ENCODE measurements at regions not wholly inside any gene's neighbourhood (a gene's known extent, or its start where the extent isn't known, plus 50 kb on each side); places are given as distances from the start of the nearest gene placed in this dataset.

DNA sequence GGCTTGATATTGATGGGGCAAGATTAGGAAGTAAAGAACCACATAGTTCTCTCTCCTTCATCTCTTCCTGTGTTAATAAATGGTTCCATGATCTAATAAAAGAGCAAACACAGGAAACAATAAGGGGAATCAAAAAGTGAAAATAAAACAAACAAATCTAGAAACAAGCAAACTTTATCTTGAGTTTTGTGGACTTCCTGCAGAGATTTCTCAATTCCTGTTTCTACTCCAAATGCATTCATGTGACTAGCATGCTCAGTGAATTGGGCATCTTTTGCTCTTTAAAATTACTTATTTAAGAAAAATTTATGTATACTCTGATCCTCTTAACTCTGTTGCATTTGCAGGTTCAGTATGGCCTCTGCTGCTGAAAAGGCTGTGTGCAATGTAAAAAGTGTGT is 682.0 kb downstream of the KCTD8 start:
- Histone ChIP-seq H3K4me1 (ENCODE audit: insufficient read depth, insufficient read length) (no peaks in the 10 kb centered on the region), H3K27me3 (ENCODE audit: insufficient read depth, insufficient read length) (no peaks in the 10 kb centered on the region), H3K9ac (ENCODE audit: insufficient read length, low read depth) (no peak overlapping the region), H3K36me3 (ENCODE audit: insufficient read depth, insufficient read length, low read length) (no peaks in the 10 kb centered on the region), H3K9me3 (ENCODE audit: insufficient read depth, low read length) (no peaks in the 10 kb centered on the region), H3K4me3 (ENCODE audit: insufficient read length, low read depth) (no peak overlapping the region)
- no peak for TF ChIP-seq ZNF274 (IDR thresholded peaks at IDR 0.05; ENCODE audit: low read depth, low read length)
- no peak for TF ChIP-seq SUZ12 (IDR thresholded peaks at IDR 0.05; ENCODE audit: extremely low read depth, insufficient read depth, insufficient read length)
- TF ChIP-seq YY1 (IDR thresholded peaks at IDR 0.05; ENCODE audit: insufficient read depth, insufficient read length), result no peak
- DNase-seq (ENCODE audit: low read depth, low spot score), result no peak

- Histone ChIP-seq H3K9ac (ENCODE audit: insufficient read length, low read depth) (no peak overlapping the region), H3K27me3 (ENCODE audit: insufficient read depth, insufficient read length) (no peaks in the 10 kb centered on the region), H3K36me3 (ENCODE audit: insufficient read depth, insufficient read length, low read length) (no peaks in the 10 kb centered on the region), H3K4me1 (ENCODE audit: insufficient read depth, insufficient read length) (no peaks in the 10 kb centered on the region), H3K9me3 (ENCODE audit: insufficient read depth, low read length) (no peaks in the 10 kb centered on the region), H3K4me3 (ENCODE audit: insufficient read length, low read depth) (no peak overlapping the region)
- no peak for TF ChIP-seq SUZ12 (IDR thresholded peaks at IDR 0.05; ENCODE audit: extremely low read depth, insufficient read depth, insufficient read length)
- TF ChIP-seq ZNF274 (IDR thresholded peaks at IDR 0.05; ENCODE audit: low read depth, low read length), result no peak
- no peak for TF ChIP-seq YY1 (IDR thresholded peaks at IDR 0.05; ENCODE audit: insufficient read depth, insufficient read length)
- DNase-seq (ENCODE audit: low read depth, low spot score), result no peak
Observed at GRCh38 chr4:43776371-43776770, 672.2 kb downstream of the KCTD8 start.

DNA sequence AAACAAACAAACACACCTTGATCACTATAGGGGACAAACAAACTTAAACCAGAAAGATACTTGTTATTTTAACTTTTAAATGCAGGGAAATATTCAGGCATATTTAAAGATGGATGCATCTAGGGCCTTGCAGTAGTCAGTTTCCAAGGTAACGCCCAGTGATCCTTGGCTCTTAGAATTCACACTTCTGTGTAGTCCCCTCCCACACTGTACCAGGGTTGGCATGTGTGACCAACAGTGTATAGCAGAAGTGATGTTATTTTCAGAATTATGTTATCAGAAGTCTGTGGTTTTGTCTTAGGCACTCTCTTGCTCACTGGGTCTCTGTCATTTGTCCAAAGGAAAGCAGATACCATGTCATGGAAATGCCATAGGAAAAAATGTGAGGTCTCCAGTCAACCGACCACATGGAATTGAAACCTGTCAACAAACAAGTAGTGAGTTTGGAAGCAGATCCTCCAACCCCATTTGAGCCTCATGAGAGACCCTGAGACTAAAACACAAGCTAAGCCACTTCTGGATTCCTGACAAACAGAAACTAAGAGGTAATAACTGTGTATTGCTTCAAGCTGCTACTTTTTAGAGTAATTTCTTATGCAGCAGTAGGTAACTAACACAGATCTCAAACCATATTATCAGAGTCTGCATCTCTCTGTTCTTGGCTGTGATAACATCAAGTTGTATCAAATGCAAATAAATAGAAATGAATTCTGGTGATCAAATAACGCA is 670.3 kb downstream of the KCTD8 start:
- no peaks in the 10 kb centered on the region for H3K9me3 ChIP-seq (ENCODE audit: insufficient read depth, low read length)
- no peak overlapping the region for H3K9ac ChIP-seq (ENCODE audit: insufficient read length, low read depth)
- no peak overlapping the region for H3K4me3 ChIP-seq (ENCODE audit: insufficient read length, low read depth)
- no peak for DNase-seq (ENCODE audit: low read depth, low spot score)
- H3K36me3 ChIP-seq (ENCODE audit: insufficient read depth, insufficient read length, low read length), result no peaks in the 10 kb centered on the region
- H3K4me1 ChIP-seq (ENCODE audit: insufficient read depth, insufficient read length), result no peaks in the 10 kb centered on the region
- TF ChIP-seq ZNF274 (IDR thresholded peaks at IDR 0.05; ENCODE audit: low read depth, low read length) (no peak), SUZ12 (IDR thresholded peaks at IDR 0.05; ENCODE audit: extremely low read depth, insufficient read depth, insufficient read length) (no peak), YY1 (IDR thresholded peaks at IDR 0.05; ENCODE audit: insufficient read depth, insufficient read length) (no peak)
- no peaks in the 10 kb centered on the region for H3K27me3 ChIP-seq (ENCODE audit: insufficient read depth, insufficient read length)

DNA sequence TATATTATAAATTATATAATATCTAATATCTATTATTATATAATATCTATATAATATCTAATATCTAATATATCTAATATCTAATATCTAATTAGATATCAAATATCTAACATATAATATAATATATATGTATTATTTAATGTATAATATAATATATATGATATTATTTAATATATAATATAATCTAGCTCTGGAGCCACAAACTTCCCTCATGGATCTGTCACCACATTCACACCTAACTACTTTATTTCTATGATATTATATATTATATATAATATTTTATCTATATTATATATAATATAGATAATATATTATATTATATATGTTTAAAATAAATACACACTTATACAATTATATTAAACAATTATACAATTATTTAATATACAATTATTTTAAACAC is 667.5 kb downstream of the KCTD8 start:
- H3K4me3 ChIP-seq (ENCODE audit: insufficient read length, low read depth), result no peak overlapping the region

DNA sequence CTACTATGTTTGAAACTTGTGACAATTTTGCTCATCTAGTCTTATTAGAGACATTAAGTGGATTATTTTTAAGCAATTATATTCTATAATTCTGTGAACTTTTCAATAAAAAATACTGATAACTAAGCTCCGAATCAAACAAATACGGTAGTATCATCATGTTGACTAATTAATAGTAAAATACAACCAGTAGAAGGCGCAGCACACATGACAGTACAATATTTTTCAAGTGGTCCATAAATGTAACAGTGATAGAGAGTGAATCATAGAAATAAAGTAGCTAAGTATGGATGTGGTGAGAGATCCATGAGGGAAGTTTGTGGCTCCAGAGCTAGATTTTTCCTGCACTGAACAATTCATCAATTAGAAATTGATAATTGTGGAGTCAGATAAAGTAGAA is 666.2 kb downstream of the KCTD8 start:
- no peaks in the 10 kb centered on the region for H3K36me3 ChIP-seq (ENCODE audit: insufficient read depth, insufficient read length, low read length)
- DNase-seq (ENCODE audit: low read depth, low spot score), result no peak
- no peak for TF ChIP-seq YY1 (IDR thresholded peaks at IDR 0.05; ENCODE audit: insufficient read depth, insufficient read length)
- no peak for TF ChIP-seq SUZ12 (IDR thresholded peaks at IDR 0.05; ENCODE audit: extremely low read depth, insufficient read depth, insufficient read length)
- no peak for TF ChIP-seq ZNF274 (IDR thresholded peaks at IDR 0.05; ENCODE audit: low read depth, low read length)
- no peak overlapping the region for H3K4me3 ChIP-seq (ENCODE audit: insufficient read length, low read depth)
- no peaks in the 10 kb centered on the region for H3K4me1 ChIP-seq (ENCODE audit: insufficient read depth, insufficient read length)
- H3K27me3 ChIP-seq (ENCODE audit: insufficient read depth, insufficient read length), result no peaks in the 10 kb centered on the region
- no peaks in the 10 kb centered on the region for H3K9me3 ChIP-seq (ENCODE audit: insufficient read depth, low read length)
- H3K9ac ChIP-seq (ENCODE audit: insufficient read length, low read depth), result no peak overlapping the region

More for the DNA sequence above, 667.5 kb downstream of the KCTD8 start:
- no peak for TF ChIP-seq ZNF274 (IDR thresholded peaks at IDR 0.05; ENCODE audit: low read depth, low read length)
- no peak for TF ChIP-seq YY1 (IDR thresholded peaks at IDR 0.05; ENCODE audit: insufficient read depth, insufficient read length)
- TF ChIP-seq SUZ12 (IDR thresholded peaks at IDR 0.05; ENCODE audit: extremely low read depth, insufficient read depth, insufficient read length), result no peak
- no peaks in the 10 kb centered on the region for H3K9me3 ChIP-seq (ENCODE audit: insufficient read depth, low read length)
- H3K27me3 ChIP-seq (ENCODE audit: insufficient read depth, insufficient read length), result no peaks in the 10 kb centered on the region
- DNase-seq (ENCODE audit: low read depth, low spot score), result no peak
- H3K36me3 ChIP-seq (ENCODE audit: insufficient read depth, insufficient read length, low read length), result no peaks in the 10 kb centered on the region
- H3K9ac ChIP-seq (ENCODE audit: insufficient read length, low read depth), result no peak overlapping the region
- no peaks in the 10 kb centered on the region for H3K4me1 ChIP-seq (ENCODE audit: insufficient read depth, insufficient read length)

DNA sequence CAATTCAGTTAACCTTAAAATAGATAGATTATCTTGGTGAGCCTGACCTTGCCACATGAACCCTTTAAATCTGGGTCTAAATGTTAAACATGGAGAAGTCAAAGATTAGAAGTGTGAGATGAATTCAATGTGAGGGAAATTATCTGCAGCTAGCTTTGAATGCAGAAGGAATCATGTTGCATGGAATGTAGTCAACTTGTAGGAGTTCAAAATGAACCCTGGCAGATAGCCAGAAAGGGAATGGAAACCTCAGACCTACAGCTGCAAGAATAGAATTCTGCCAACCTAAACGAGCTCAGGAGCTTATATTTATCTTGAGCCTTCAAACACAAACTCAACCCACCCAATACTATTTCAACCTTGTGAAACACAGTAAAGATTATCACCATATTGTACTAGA is 632.5 kb downstream of the KCTD8 start:
- TF ChIP-seq ZNF274 (IDR thresholded peaks at IDR 0.05; ENCODE audit: low read depth, low read length), result no peak
- TF ChIP-seq YY1 (IDR thresholded peaks at IDR 0.05; ENCODE audit: insufficient read depth, insufficient read length), result no peak
- TF ChIP-seq SUZ12 (IDR thresholded peaks at IDR 0.05; ENCODE audit: extremely low read depth, insufficient read depth, insufficient read length), result no peak
- DNase-seq (ENCODE audit: low read depth, low spot score), result no peak
- Histone ChIP-seq H3K4me3 (ENCODE audit: insufficient read length, low read depth) (no peak overlapping the region), H3K27me3 (ENCODE audit: insufficient read depth, insufficient read length) (no peaks in the 10 kb centered on the region), H3K9me3 (ENCODE audit: insufficient read depth, low read length) (no peaks in the 10 kb centered on the region), H3K9ac (ENCODE audit: insufficient read length, low read depth) (no peak overlapping the region), H3K36me3 (ENCODE audit: insufficient read depth, insufficient read length, low read length) (no peaks in the 10 kb centered on the region), H3K4me1 (ENCODE audit: insufficient read depth, insufficient read length) (no peaks in the 10 kb centered on the region)

- H3K9me3 ChIP-seq (ENCODE audit: insufficient read depth, low read length), result peaks cover 13% of the 10 kb centered on the region; the same call in 1 of the 2 replicates
- DNase-seq (ENCODE audit: low read depth, low spot score), result no peak
- H3K4me1 ChIP-seq (ENCODE audit: insufficient read depth, insufficient read length), result no peaks in the 10 kb centered on the region
- TF ChIP-seq SUZ12 (IDR thresholded peaks at IDR 0.05; ENCODE audit: extremely low read depth, insufficient read depth, insufficient read length), result no peak
- no peak for TF ChIP-seq YY1 (IDR thresholded peaks at IDR 0.05; ENCODE audit: insufficient read depth, insufficient read length)
- no peak for TF ChIP-seq ZNF274 (IDR thresholded peaks at IDR 0.05; ENCODE audit: low read depth, low read length)
- no peak overlapping the region for H3K9ac ChIP-seq (ENCODE audit: insufficient read length, low read depth)
- H3K36me3 ChIP-seq (ENCODE audit: insufficient read depth, insufficient read length, low read length), result no peaks in the 10 kb centered on the region
- H3K4me3 ChIP-seq (ENCODE audit: insufficient read length, low read depth), result no peak overlapping the region
- no peaks in the 10 kb centered on the region for H3K27me3 ChIP-seq (ENCODE audit: insufficient read depth, insufficient read length)
Observed at GRCh38 chr4:43822621-43823020, 626.0 kb downstream of the KCTD8 start.
